SK-N-SH treated with all-trans-retinoic acid at 6 μM for 48 hours (cell line): ENCODE measurements at regions not wholly inside any gene's neighbourhood (a gene's known extent, or its start where the extent isn't known, plus 50 kb on each side); places are given as distances from the start of the nearest gene placed in this dataset.

Experiments used
- ATAC-seq: fragments of 200-7000 bp; cut with Tn5 transposase; 3 replicates; pipeline ENCODE4 v1.9.1; 2020; ENCODE audit warnings: mild to moderate bottlenecking, moderate library complexity
- ARNTL ChIP-seq: fragments of 450-650 bp; formaldehyde crosslinking; IDR thresholded peaks from 2 replicates; pipeline ENCODE4 v1.5.0; 2020; ENCODE audit warnings: low read depth, mild to moderate bottlenecking, moderate library complexity, borderline replicate concordance
- BACH2 ChIP-seq: fragments of 250-450 bp; sonication (Bioruptor Pico); IDR thresholded peaks from 2 replicates; pipeline ENCODE4 v1.9.0; 2021; ENCODE audit warnings: mild to moderate bottlenecking, borderline replicate concordance
- CSDC2 ChIP-seq: fragments of 250-450 bp; sonication (Bioruptor Pico); IDR thresholded peaks from 2 replicates; pipeline ENCODE4 v1.5.0; 2020; ENCODE audit warnings: mild to moderate bottlenecking, moderate library complexity
- ESRRG ChIP-seq: fragments of 250-450 bp; sonication (Bioruptor Pico); IDR thresholded peaks from 2 replicates; pipeline ENCODE4 v1.6.1; 2021; ENCODE audit warnings: mild to moderate bottlenecking
- GLIS3 ChIP-seq: fragments of 250-450 bp; sonication (Bioruptor Pico); IDR thresholded peaks from 2 replicates; pipeline ENCODE4 v1.5.0; 2020; ENCODE audit warnings: mild to moderate bottlenecking, moderate library complexity
- ISL1 ChIP-seq: fragments of 250-450 bp; sonication (Bioruptor Pico); IDR thresholded peaks from 2 replicates; pipeline ENCODE4 v2.1.2; 2022; ENCODE audit warnings: mild to moderate bottlenecking, moderate library complexity
- PPARA ChIP-seq: fragments of 250-450 bp; sonication (Bioruptor Pico); IDR thresholded peaks from 2 replicates; pipeline ENCODE4 v1.5.0; 2020; ENCODE audit warnings: mild to moderate bottlenecking, borderline replicate concordance
- RARB ChIP-seq: fragments of 250-450 bp; sonication (Bioruptor Pico); IDR thresholded peaks from 2 replicates; pipeline ENCODE4 v1.8.0; 2021; ENCODE audit warnings: mild to moderate bottlenecking, moderate library complexity
- TCF4 ChIP-seq: fragments of 250-450 bp; sonication (Bioruptor Pico); IDR thresholded peaks from 2 replicates; pipeline ENCODE4 v1.8.0; 2021; ENCODE audit warnings: mild to moderate bottlenecking, moderate library complexity, borderline replicate concordance
- TOX ChIP-seq: fragments of 250-450 bp; sonication (Bioruptor Pico); IDR thresholded peaks from 2 replicates; pipeline ENCODE4 v1.8.0; 2021; ENCODE audit warnings: mild to moderate bottlenecking, moderate library complexity, borderline replicate concordance
- ZC3H10 ChIP-seq: fragments of 250-450 bp; sonication (Bioruptor Pico); IDR thresholded peaks from 2 replicates; pipeline ENCODE4 v1.5.1; 2021; ENCODE audit warnings: mild to moderate bottlenecking, moderate library complexity
- ZFP3 ChIP-seq: fragments of 250-450 bp; sonication (Bioruptor Pico); IDR thresholded peaks from 2 replicates; pipeline ENCODE4 v1.5.0; 2020; ENCODE audit warnings: mild to moderate bottlenecking, moderate library complexity
- ZFP30 ChIP-seq: fragments of 450-650 bp; formaldehyde crosslinking; IDR thresholded peaks from 2 replicates; pipeline ENCODE4 v1.5.0; 2022; ENCODE audit warnings: mild to moderate bottlenecking, moderate library complexity
- ZNF70 ChIP-seq: fragments of 450-650 bp; formaldehyde crosslinking; IDR thresholded peaks from 2 replicates; pipeline ENCODE4 v1.5.0; 2020; ENCODE audit warnings: mild to moderate bottlenecking, moderate library complexity
- ZNF8 ChIP-seq: fragments of 450-650 bp; formaldehyde crosslinking; IDR thresholded peaks from 2 replicates; pipeline ENCODE4 v1.5.0; 2020; ENCODE audit warnings: mild to moderate bottlenecking, moderate library complexity
- TF ChIP-seq, protein P1 (sequence below): fragments of 250-450 bp; sonication (Bioruptor Pico); IDR thresholded peaks from 2 replicates; pipeline ENCODE4 v1.5.1; 2021; ENCODE audit warnings: mild to moderate bottlenecking, moderate library complexity
- TF ChIP-seq, protein P2 (sequence below): fragments of 250-450 bp; sonication (Bioruptor Pico); IDR thresholded peaks from 2 replicates; pipeline ENCODE4 v1.8.0; 2020; ENCODE audit warnings: mild to moderate bottlenecking, moderate library complexity, borderline replicate concordance
- TF ChIP-seq, protein P3 (sequence below): fragments of 250-450 bp; sonication (Bioruptor Pico); IDR thresholded peaks from 2 replicates; pipeline ENCODE4 v1.5.0; 2020; ENCODE audit warnings: mild to moderate bottlenecking, moderate library complexity
- TF ChIP-seq, protein P4 (sequence below): fragments of 250-450 bp; sonication (Bioruptor Pico); IDR thresholded peaks from 2 replicates; pipeline ENCODE4 v1.5.1; 2020; ENCODE audit warnings: low read depth, mild to moderate bottlenecking, moderate library complexity

DNA sequence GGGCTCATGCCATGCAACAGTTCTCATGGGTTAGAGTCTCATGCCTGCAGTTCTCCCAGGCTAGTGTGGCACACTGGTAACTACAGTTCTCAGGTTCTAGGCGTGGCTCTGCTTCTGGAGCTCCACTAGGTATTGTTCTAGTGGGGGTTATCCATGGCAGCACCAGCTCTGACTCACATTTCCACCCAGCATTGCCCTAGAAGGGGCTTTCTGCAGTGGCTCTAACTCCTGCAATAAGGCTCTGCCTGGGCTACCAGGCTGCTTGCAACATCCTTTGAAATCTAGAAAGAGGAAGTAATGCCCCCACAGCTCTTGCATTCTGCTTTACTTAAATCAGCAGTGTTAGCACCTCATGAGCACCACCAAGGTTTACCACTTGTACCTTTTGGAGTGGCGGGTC, 220.3 kb upstream of the ARID2 start (continued):
- TF ChIP-seq, protein P1, sequence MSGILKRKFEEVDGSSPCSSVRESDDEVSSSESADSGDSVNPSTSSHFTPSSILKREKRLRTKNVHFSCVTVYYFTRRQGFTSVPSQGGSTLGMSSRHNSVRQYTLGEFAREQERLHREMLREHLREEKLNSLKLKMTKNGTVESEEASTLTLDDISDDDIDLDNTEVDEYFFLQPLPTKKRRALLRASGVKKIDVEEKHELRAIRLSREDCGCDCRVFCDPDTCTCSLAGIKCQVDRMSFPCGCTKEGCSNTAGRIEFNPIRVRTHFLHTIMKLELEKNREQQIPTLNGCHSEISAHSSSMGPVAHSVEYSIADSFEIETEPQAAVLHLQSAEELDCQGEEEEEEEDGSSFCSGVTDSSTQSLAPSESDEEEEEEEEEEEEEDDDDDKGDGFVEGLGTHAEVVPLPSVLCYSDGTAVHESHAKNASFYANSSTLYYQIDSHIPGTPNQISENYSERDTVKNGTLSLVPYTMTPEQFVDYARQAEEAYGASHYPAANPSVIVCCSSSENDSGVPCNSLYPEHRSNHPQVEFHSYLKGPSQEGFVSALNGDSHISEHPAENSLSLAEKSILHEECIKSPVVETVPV, result no peak
- TF ChIP-seq ZFP3 (CRISPR knock-in tag), result no peak
- TF ChIP-seq ESRRG (CRISPR knock-in tag), result no peak
- TF ChIP-seq ARNTL (CRISPR knock-in tag), result no peak
- no peak for TF ChIP-seq ISL1 (CRISPR knock-in tag)
- TF ChIP-seq, protein P2, sequence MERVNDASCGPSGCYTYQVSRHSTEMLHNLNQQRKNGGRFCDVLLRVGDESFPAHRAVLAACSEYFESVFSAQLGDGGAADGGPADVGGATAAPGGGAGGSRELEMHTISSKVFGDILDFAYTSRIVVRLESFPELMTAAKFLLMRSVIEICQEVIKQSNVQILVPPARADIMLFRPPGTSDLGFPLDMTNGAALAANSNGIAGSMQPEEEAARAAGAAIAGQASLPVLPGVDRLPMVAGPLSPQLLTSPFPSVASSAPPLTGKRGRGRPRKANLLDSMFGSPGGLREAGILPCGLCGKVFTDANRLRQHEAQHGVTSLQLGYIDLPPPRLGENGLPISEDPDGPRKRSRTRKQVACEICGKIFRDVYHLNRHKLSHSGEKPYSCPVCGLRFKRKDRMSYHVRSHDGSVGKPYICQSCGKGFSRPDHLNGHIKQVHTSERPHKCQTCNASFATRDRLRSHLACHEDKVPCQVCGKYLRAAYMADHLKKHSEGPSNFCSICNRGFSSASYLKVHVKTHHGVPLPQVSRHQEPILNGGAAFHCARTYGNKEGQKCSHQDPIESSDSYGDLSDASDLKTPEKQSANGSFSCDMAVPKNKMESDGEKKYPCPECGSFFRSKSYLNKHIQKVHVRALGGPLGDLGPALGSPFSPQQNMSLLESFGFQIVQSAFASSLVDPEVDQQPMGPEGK (CRISPR knock-in tag), result no peak

DNA sequence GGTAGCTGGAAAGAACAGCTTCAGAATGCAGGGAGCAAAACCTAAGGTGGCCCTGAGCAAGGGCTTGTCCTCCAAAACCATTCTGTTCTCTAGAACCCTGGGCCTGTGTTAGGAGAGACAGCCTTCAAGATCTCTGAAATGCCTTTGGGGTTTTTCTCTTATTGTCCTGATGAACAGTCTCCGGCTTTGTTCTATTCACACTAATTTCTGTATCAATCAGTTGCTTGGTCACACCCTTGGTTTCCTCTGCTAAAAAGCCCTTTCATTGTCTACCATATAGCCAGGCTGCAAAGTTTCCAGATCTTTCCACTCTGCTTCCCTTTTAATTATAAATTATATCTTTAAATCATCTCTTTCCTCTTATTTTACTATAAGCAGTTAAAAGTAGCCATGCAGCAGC, 219.9 kb upstream of the ARID2 start:
- TF ChIP-seq, protein P1, result no peak
- TF ChIP-seq ZC3H10 (CRISPR knock-in tag), result no peak
- no peak for TF ChIP-seq ZFP30
- TF ChIP-seq ZNF70, result no peak

DNA sequence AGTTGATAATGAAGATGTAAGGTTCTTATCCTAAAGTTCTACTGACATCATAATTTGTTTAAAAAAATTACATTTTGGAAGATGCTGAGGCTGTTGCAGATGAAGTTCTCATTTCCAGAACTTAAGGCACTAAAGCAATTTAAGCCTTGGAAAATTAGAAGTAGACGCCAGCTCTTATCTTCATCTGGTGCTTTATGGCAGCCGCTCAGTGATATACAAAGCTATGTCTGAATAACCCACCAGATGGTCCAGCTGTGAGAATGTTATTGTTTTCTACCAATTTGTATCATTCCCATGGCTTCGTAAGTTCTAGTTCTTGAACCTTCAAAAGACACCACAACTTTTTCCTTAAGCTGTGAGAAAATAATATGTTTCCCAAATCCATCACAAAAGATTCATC, 212.1 kb upstream of the ARID2 start:
- no peak for ATAC-seq
- no peak for TF ChIP-seq ZFP3 (CRISPR knock-in tag)
- peak; percentile 80 for TF ChIP-seq TCF4 (CRISPR knock-in tag)
- TF ChIP-seq TOX (CRISPR knock-in tag), result no peak
- TF ChIP-seq, protein P3, sequence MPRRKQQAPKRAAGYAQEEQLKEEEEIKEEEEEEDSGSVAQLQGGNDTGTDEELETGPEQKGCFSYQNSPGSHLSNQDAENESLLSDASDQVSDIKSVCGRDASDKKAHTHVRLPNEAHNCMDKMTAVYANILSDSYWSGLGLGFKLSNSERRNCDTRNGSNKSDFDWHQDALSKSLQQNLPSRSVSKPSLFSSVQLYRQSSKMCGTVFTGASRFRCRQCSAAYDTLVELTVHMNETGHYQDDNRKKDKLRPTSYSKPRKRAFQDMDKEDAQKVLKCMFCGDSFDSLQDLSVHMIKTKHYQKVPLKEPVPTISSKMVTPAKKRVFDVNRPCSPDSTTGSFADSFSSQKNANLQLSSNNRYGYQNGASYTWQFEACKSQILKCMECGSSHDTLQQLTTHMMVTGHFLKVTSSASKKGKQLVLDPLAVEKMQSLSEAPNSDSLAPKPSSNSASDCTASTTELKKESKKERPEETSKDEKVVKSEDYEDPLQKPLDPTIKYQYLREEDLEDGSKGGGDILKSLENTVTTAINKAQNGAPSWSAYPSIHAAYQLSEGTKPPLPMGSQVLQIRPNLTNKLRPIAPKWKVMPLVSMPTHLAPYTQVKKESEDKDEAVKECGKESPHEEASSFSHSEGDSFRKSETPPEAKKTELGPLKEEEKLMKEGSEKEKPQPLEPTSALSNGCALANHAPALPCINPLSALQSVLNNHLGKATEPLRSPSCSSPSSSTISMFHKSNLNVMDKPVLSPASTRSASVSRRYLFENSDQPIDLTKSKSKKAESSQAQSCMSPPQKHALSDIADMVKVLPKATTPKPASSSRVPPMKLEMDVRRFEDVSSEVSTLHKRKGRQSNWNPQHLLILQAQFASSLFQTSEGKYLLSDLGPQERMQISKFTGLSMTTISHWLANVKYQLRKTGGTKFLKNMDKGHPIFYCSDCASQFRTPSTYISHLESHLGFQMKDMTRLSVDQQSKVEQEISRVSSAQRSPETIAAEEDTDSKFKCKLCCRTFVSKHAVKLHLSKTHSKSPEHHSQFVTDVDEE (CRISPR knock-in tag), result peak; percentile 67; the same call in 1 of the 2 replicates

More for the DNA sequence above, 219.9 kb upstream of the ARID2 start:
- no peak for ATAC-seq

DNA sequence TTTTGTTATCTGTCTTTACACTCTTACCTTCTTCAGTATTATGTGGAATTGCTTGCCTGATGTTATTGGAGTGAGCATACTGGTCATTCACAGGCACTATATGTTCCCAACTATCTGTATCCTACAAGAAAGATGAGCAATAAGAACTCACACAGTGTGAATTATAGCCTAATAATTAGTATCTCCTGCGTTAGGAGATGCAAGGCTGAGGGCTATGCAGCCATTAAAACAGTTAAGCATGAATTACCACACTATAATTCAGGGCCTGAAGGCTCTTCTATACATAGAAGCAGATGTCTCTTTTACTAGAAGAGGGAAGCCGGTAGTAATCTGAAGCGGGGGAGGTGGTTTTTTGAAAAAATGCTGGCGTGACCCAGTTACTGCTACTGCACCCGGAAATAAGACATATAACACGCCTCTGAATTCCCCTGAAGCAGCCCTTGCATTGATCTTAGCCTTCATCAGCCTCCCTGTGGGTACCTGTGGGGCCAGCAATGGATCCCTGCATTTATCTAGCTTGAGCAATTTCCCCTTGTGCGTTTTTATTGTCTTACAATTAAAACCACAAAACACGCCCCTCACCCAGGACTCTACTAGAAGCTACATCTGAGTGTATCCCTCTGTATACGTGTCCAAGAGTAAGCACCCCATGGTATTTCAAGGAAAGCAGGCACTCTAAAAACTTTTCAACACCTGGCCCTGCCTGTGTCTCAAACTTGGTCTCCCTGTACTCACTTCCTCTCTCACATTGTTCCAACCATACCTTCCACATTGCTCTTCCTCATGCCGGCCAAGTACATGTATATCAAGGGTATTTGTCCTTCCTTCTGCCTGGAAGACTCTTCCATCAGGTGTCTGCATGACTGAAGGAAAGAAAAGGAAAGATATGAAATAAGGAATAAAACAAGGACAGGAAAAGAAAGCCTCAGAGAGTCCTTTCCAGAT, 210.9 kb upstream of the ARID2 start:
- no peak; the same call in 2 of the 3 replicates for ATAC-seq
- no peak for TF ChIP-seq ZFP3 (CRISPR knock-in tag)
- TF ChIP-seq, protein P1, result no peak
- TF ChIP-seq GLIS3 (CRISPR knock-in tag), result no peak
- TF ChIP-seq ZFP30, result no peak
- TF ChIP-seq ARNTL (CRISPR knock-in tag), result no peak
- no peak for TF ChIP-seq BACH2 (CRISPR knock-in tag)
- no peak for TF ChIP-seq RARB (CRISPR knock-in tag)
- TF ChIP-seq, protein P4, sequence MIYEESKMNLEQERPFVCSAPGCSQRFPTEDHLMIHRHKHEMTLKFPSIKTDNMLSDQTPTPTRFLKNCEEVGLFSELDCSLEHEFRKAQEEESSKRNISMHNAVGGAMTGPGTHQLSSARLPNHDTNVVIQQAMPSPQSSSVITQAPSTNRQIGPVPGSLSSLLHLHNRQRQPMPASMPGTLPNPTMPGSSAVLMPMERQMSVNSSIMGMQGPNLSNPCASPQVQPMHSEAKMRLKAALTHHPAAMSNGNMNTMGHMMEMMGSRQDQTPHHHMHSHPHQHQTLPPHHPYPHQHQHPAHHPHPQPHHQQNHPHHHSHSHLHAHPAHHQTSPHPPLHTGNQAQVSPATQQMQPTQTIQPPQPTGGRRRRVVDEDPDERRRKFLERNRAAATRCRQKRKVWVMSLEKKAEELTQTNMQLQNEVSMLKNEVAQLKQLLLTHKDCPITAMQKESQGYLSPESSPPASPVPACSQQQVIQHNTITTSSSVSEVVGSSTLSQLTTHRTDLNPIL (CRISPR knock-in tag), result no peak
- TF ChIP-seq TCF4 (CRISPR knock-in tag), result no peak
- TF ChIP-seq ZNF8 (CRISPR knock-in tag), result no peak
- TF ChIP-seq ZNF70, result no peak
- TF ChIP-seq, protein P3 (CRISPR knock-in tag), result no peak
- TF ChIP-seq PPARA (CRISPR knock-in tag), result no peak
- TF ChIP-seq CSDC2 (CRISPR knock-in tag), result no peak
- TF ChIP-seq ISL1 (CRISPR knock-in tag), result no peak
